HCT116 (cell line): ENCODE measurements at regions not wholly inside any gene's neighbourhood (a gene's known extent, or its start where the extent isn't known, plus 50 kb on each side); places are given as distances from the start of the nearest gene placed in this dataset.

Experiments used
- ATAC-seq: fragments of 200-7000 bp; cut with Tn5 transposase; 2 replicates; pipeline ENCODE4 v1.9.1; 2020; ENCODE audit warnings: mild to moderate bottlenecking, moderate library complexity
- BruUV-seq: library from RNA; stranded (reverse); fragments of 400-500 nt; replicated peaks from 2 replicates; lab custom pipeline; 2021; lab: Mats Ljungman, UMichigan
- CTCF ChIA-PET: fragments of 300-600 bp; sonication (Branson Sonifier 250); formaldehyde crosslinking; loops from one replicate; lab custom pipeline; 2021; ENCODE audit warnings: antibody characterized with exemption; lab: Charles Lee
- POLR2A ChIA-PET: fragments of 300-600, 350-600 bp; sonication (Branson Sonifier 250); formaldehyde crosslinking; loops from one replicate; lab custom pipeline; 2021; ENCODE audit warnings: antibody characterized with exemption; lab: Charles Lee
- RAD21 ChIA-PET, 2 experiments: fragments of 300-600 bp; sonication (Branson Sonifier 250); formaldehyde crosslinking; loops; one replicate each; lab custom pipeline; 2023; ENCODE audit warnings: low total read pairs in 2 of 2; ENCODE audit not compliant: uncharacterized antibody in 2 of 2, unreplicated experiment in 2 of 2, low non-redundant PET in 1 of 2; lab: Charles Lee
- DNase-seq: peaks from one replicate; pipeline ENCODE4 v3.0.0-alpha.2; 2010; ENCODE audit warnings: low read depth, low spot score
- H2AFZ ChIP-seq: fragments of 200-600 bp; shearing (Covaris generic), sonication (generic); 2 replicates; pipeline ENCODE4 v1.6.1; 2017; ENCODE audit warnings: low read depth, mixed run types, mixed read lengths, antibody characterized with exemption, low read length; ENCODE audit not compliant: poor library complexity, severe bottlenecking
- H3K27ac ChIP-seq: 2 replicates; pipeline ENCODE4 v1.5.1; 2012; ENCODE audit warnings: low read depth, low read length
- H3K27me3 ChIP-seq: fragments of 200-600 bp; sonication (generic); 2 replicates; pipeline ENCODE4 v1.6.1; 2016; ENCODE audit warnings: mixed run types, low read length, mixed read lengths; ENCODE audit not compliant: insufficient read depth
- H3K36me3 ChIP-seq, 2 experiments: fragments of 200-500 bp in 1 of 2; fragments of 200-600 bp in 1 of 2; sonication (Bioruptor generic) in 1 of 2; sonication (generic) in 1 of 2; 2 replicates each; pipeline versions ENCODE4 v1.5.1 to v1.6.1; 2014 to 2016; ENCODE audit warnings: low read length in 2 of 2, inconsistent platforms in 1 of 2, mixed read lengths in 1 of 2, mixed run types in 1 of 2; ENCODE audit not compliant: insufficient read depth in 2 of 2, control insufficient read depth in 1 of 2
- H3K4me1 ChIP-seq, 2 experiments: fragments of 200-600 bp in 1 of 2; sonication (generic) in 1 of 2; 2 replicates each; pipeline versions ENCODE4 v1.5.1 to v1.6.1; 2012 to 2017; ENCODE audit warnings: low read length in 2 of 2, inconsistent platforms in 1 of 2, mild to moderate bottlenecking in 1 of 2, mixed read lengths in 1 of 2, mixed run types in 1 of 2, moderate library complexity in 1 of 2; ENCODE audit not compliant: insufficient read depth in 2 of 2, control insufficient read depth in 1 of 2
- H3K4me2 ChIP-seq: fragments of 200-600 bp; sonication (generic); 2 replicates; pipeline ENCODE4 v1.6.1; 2017; ENCODE audit warnings: mixed run types, low read length, mixed read lengths
- H3K4me3 ChIP-seq, 2 experiments: fragments of 200-600 bp in 1 of 2; sonication (generic) in 1 of 2; replicated peaks in 1 of 2; 2 replicates each; pipeline ENCODE4 v1.5.1; 2011 to 2016; ENCODE audit warnings: low read length in 2 of 2, control low read depth in 1 of 2, low read depth in 1 of 2, mild to moderate bottlenecking in 1 of 2, mixed read lengths in 1 of 2, mixed run types in 1 of 2
- H3K79me2 ChIP-seq: fragments of 200-600 bp; sonication (generic); 2 replicates; pipeline ENCODE4 v1.6.1; 2017; ENCODE audit warnings: mild to moderate bottlenecking, mixed run types, low read length, moderate library complexity, mixed read lengths; ENCODE audit not compliant: insufficient read depth
- H3K9ac ChIP-seq: fragments of 200-600 bp; sonication (generic); 2 replicates; pipeline ENCODE4 v1.6.1; 2016; ENCODE audit warnings: low read length, mixed read lengths
- H3K9me2 ChIP-seq: fragments of 200-600 bp; sonication (generic), shearing (Covaris generic); 2 replicates; pipeline ENCODE4 v1.6.1; 2017; ENCODE audit warnings: mixed run types, mild to moderate bottlenecking, moderate library complexity; ENCODE audit not compliant: insufficient read depth
- H3K9me3 ChIP-seq, 2 experiments: fragments of 200-500 bp in 1 of 2; fragments of 200-600 bp in 1 of 2; sonication (Bioruptor generic) in 1 of 2; sonication (generic) in 1 of 2; 2 replicates each; pipeline ENCODE4 v1.6.1; 2014 to 2017; ENCODE audit warnings: low read length in 2 of 2, mixed read lengths in 2 of 2, inconsistent platforms in 1 of 2, low read depth in 1 of 2, mild to moderate bottlenecking in 1 of 2, mixed run types in 1 of 2, moderate library complexity in 1 of 2; ENCODE audit not compliant: control insufficient read depth in 1 of 2, insufficient read depth in 1 of 2
- H4K20me1 ChIP-seq: fragments of 200-600 bp; sonication (generic), shearing (Covaris generic); 2 replicates; pipeline ENCODE4 v1.6.1; 2017; ENCODE audit warnings: mixed run types, mild to moderate bottlenecking, moderate library complexity; ENCODE audit not compliant: insufficient read depth
- ATF3 ChIP-seq: IDR thresholded peaks from 2 replicates; pipeline ENCODE4 v1.6.1; 2012
- CBX3 ChIP-seq: IDR thresholded peaks from 2 replicates; pipeline ENCODE4 v1.6.1; 2012; ENCODE audit warnings: low read depth
- CEBPB ChIP-seq: IDR thresholded peaks from 2 replicates; pipeline ENCODE4 v1.6.1; 2012; ENCODE audit warnings: low read depth
- CTCF ChIP-seq, 3 experiments: fragments of 200-600 bp in 1 of 3; sonication (generic) in 1 of 3; IDR thresholded peaks in 2 of 3; conservative IDR thresholded peaks in 1 of 3; 2 replicates each; pipeline ENCODE4 v1.5.1; 2012 to 2017; ENCODE audit warnings: low read depth in 2 of 3, low read length in 2 of 3, antibody characterized with exemption in 1 of 3, borderline replicate concordance in 1 of 3, control low read depth in 1 of 3, mild to moderate bottlenecking in 1 of 3, mixed read lengths in 1 of 3, mixed run types in 1 of 3, moderate library complexity in 1 of 3; ENCODE audit not compliant: insufficient read depth in 1 of 3
- ELF1 ChIP-seq: IDR thresholded peaks from 2 replicates; pipeline ENCODE4 v1.6.1; 2012; ENCODE audit warnings: low read depth, borderline replicate concordance
- EZH2 ChIP-seq: fragments of 200-600 bp; sonication (generic); IDR thresholded peaks from 2 replicates; pipeline ENCODE4 v1.6.1; 2017; ENCODE audit warnings: antibody characterized with exemption, mixed run types
- EZH2phosphoT487 ChIP-seq: fragments of 200-600 bp; IDR thresholded peaks from 2 replicates; pipeline ENCODE4 v1.6.1; 2018; ENCODE audit warnings: antibody characterized with exemption, borderline replicate concordance
- JUND ChIP-seq: IDR thresholded peaks from 2 replicates; pipeline ENCODE4 v1.6.1; 2012
- MAX ChIP-seq: IDR thresholded peaks from 2 replicates; pipeline ENCODE4 v1.6.1; 2012
- POLR2A ChIP-seq: IDR thresholded peaks from 2 replicates; pipeline ENCODE4 v1.7.0; 2011; ENCODE audit warnings: borderline replicate concordance; ENCODE audit not compliant: insufficient read depth, insufficient read length; ENCODE audit errors: extremely low read depth
- POLR2AphosphoS5 ChIP-seq: IDR thresholded peaks from 2 replicates; pipeline ENCODE4 v1.6.1; 2011; ENCODE audit warnings: mild to moderate bottlenecking, low read depth, low read length, moderate library complexity
- RAD21 ChIP-seq: IDR thresholded peaks from 2 replicates; pipeline ENCODE4 v1.6.1; 2012; ENCODE audit warnings: low read depth, mild to moderate bottlenecking
- SIN3A ChIP-seq: IDR thresholded peaks from 2 replicates; pipeline ENCODE4 v1.6.1; 2012; ENCODE audit warnings: low read depth
- SP1 ChIP-seq: IDR thresholded peaks from 2 replicates; pipeline ENCODE4 v1.6.1; 2012; ENCODE audit warnings: low read depth
- ZBTB33 ChIP-seq: IDR thresholded peaks from 2 replicates; pipeline ENCODE4 v1.6.1; 2011; ENCODE audit warnings: mild to moderate bottlenecking, low read length, moderate library complexity; ENCODE audit not compliant: insufficient replicate concordance; ENCODE audit errors: extremely low read depth
- ZFX ChIP-seq: fragments of 450-650 bp; IDR thresholded peaks from 2 replicates; pipeline ENCODE4 v1.6.1; 2017
- ZNF274 ChIP-seq: fragments of 200-500 bp; sonication (Bioruptor generic); IDR thresholded peaks from 2 replicates; pipeline ENCODE4 v1.6.1; 2014; ENCODE audit warnings: mild to moderate bottlenecking, low read depth, low read length, inconsistent platforms
- intact Hi-C: fragments of 100-400 bp; cut with micrococcal nuclease; formaldehyde crosslinking; loops from 2 replicates; pipeline ENCODE4 v1.10.0; 2022

- intact Hi-C loops = no loop called here
- Histone ChIP-seq H3K9me2 (no peaks in the 10 kb centered on the region), H3K36me3 (no peaks in the 10 kb centered on the region), H3K9me3 (no peaks in the 10 kb centered on the region), H3K27me3 (no peaks in the 10 kb centered on the region), H3K79me2 (no peaks in the 10 kb centered on the region), H3K27ac (no peak overlapping the region), H2AFZ (no peak overlapping the region), H3K4me2 (no peak overlapping the region), H3K4me3 (no peak overlapping the region), H3K9ac (no peak overlapping the region), H4K20me1 (no peaks in the 10 kb centered on the region), H3K4me1 (no peaks in the 10 kb centered on the region)
- ChIA-PET RAD21 (no interaction called here), CTCF (no interaction called here), POLR2A (no interaction called here)
- BruUV-seq = no TSS peak
- ATAC-seq (no peak), DNase-seq (no peak)
- TF ChIP-seq JUND = no peak
- TF ChIP-seq EZH2phosphoT487 = no peak
- TF ChIP-seq SIN3A = no peak
- no peak for TF ChIP-seq ZFX
- TF ChIP-seq ZBTB33 = no peak
- no peak for TF ChIP-seq EZH2
- TF ChIP-seq POLR2A = no peak
- TF ChIP-seq CEBPB = no peak
- TF ChIP-seq SP1 = no peak
- TF ChIP-seq CBX3 = no peak
These were observed 979.0 kb downstream of the SLC6A15 start for GRCh38 chr12:83933615-83934014.

- intact Hi-C loops = no loop called here
- H3K9me3 ChIP-seq = no peaks in the 10 kb centered on the region
- H3K9ac ChIP-seq = no peak overlapping the region
- no peaks in the 10 kb centered on the region for H3K4me1 ChIP-seq
- H3K4me3 ChIP-seq = no peak overlapping the region
- H3K27ac ChIP-seq = no peak overlapping the region
- no peak for DNase-seq
- H3K9me2 ChIP-seq = no peaks in the 10 kb centered on the region
- no peak overlapping the region for H2AFZ ChIP-seq
- no TSS peak for BruUV-seq
- no peaks in the 10 kb centered on the region for H4K20me1 ChIP-seq
- no peaks in the 10 kb centered on the region for H3K79me2 ChIP-seq
- H3K27me3 ChIP-seq = no peaks in the 10 kb centered on the region
- ChIA-PET POLR2A (no interaction called here), RAD21 (no interaction called here), CTCF (no interaction called here)
- no peaks in the 10 kb centered on the region for H3K36me3 ChIP-seq
- no peak for ATAC-seq
- H3K4me2 ChIP-seq = no peak overlapping the region
- no peak for TF ChIP-seq MAX
- no peak for TF ChIP-seq POLR2AphosphoS5
- no peak for TF ChIP-seq ELF1
- no peak for TF ChIP-seq JUND
- TF ChIP-seq EZH2 = no peak
- TF ChIP-seq ZNF274 = no peak
- no peak for TF ChIP-seq CBX3
- TF ChIP-seq RAD21 = no peak
- TF ChIP-seq ATF3 = no peak
- TF ChIP-seq EZH2phosphoT487 = no peak
- TF ChIP-seq ZBTB33 = no peak
- no peak for TF ChIP-seq CTCF (IDR thresholded peaks at IDR 0.05 in 2 of 3, conservative IDR thresholded peaks at IDR 0.05 in 1 of 3; ENCODE audit: borderline replicate concordance in 1 of 3, insufficient read depth in 1 of 3, low read depth in 2 of 3, low read length in 2 of 3)
These were observed 980.6 kb downstream of the SLC6A15 start for GRCh38 chr12:83932011-83932410.
